ENCODE measurements at regions not wholly inside any gene's neighbourhood (a gene's known extent, or its start where the extent isn't known, plus 50 kb on each side); places are given as distances from the start of the nearest gene placed in this dataset.

DNA sequence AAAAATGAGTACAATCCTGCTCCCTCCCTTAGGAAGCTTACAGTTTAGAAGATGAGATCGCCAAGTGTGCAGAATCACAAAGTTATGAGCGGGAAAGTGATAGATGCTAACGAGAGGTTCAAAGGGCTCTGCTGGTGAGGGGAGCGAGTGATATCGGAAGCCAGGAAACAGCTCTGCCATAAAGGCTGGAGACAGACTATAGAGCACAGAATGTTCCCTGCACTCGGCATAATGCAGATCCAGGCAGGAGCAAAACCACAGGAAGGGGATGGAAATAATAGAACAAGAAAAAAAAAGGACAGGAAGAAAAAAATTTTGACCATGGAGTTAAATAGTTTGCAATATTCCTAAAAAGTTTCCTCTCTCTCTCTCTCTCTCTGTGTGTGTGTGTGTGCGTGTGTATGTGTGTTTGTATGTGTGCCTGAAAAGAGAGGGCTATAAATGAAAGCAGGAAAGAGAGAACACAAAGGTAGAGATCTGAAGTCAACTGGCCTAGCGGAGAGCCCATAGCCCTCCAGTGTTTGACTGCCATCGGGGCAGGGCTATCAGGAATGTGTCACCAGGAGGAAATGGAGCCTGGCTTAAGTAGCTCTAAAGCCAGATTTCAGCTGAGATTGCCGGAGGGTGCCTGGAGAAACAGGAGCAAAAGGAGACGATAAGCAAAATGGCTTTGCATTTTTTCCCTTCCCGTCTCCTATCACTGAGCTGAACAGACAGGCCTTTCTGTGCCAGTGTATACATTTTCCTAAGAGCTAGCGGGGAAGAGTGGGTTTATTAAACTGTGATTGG lies 175.8 kb upstream of the LYZL1 start:
- no peak for TF ChIP-seq Cebpa-rat (IDR thresholded peaks at IDR 0.05)
- Histone ChIP-seq H3K9ac (no peak overlapping the region), H3K9me3 (replicated peaks in 1 of 11) (peaks cover 24 to 30% (median 27%) of the 10 kb centered on the region in 11 experiments), H3K4me2 (no peak overlapping the region), H3K27ac (no peak overlapping the region), H4K20me1 (no peaks in the 10 kb centered on the region), H3K27me3 (no peaks in the 10 kb centered on the region), H3K36me3 (no peaks in the 10 kb centered on the region), H3K4me3 (no peak overlapping the region), H3K4me1 (no peaks in the 10 kb centered on the region)

DNA sequence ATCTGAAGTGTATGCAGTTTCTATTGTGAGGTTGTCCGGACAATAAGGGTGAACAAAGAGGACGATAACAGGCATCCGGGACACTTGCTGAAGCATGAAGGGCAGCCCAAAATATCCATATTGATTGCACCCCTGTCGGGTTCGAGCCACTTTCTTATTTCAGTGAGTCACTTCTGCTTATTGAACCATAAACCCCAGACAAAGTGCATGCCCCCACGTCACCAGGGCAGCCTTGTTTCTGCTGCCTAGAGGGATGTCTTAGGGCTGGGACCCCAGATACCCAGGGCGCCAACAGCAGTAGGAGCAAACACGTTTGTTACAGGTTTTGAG lies 175.3 kb upstream of the LYZL1 start:
- no peaks in the 10 kb centered on the region for H4K20me1 ChIP-seq
- H3K9me3 ChIP-seq (replicated peaks in 1 of 11): peaks cover 29 to 35% (median 33%) of the 10 kb centered on the region in 11 experiments
- no peaks in the 10 kb centered on the region for H3K27me3 ChIP-seq
- no peak overlapping the region for H3K4me3 ChIP-seq
- H3K4me1 ChIP-seq: no peaks in the 10 kb centered on the region
- no peak overlapping the region for H3K27ac ChIP-seq
- H3K36me3 ChIP-seq: no peaks in the 10 kb centered on the region
- H3K4me2 ChIP-seq: no peak overlapping the region
- TF ChIP-seq Cebpa-rat (IDR thresholded peaks at IDR 0.05): no peak
- H3K9ac ChIP-seq: no peak overlapping the region

DNA sequence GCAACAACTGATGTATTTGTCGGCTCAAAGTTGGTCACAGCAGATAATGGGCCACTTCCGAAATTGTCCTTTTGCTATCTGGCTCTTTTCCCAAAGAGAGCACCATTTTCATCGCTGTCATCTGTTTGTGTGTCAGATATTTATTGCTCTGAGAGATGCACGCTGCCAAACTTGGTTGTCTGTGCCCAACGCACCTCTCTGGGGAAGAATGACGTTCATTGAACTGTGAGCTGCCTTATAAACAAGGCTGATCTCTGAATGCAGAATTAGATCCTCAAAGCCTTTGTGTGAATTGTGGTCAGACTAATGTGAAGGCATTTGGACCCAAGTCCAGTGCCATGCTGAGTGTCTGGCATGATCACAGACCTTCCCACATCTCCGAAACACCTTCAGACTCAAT lies 174.7 kb upstream of the LYZL1 start:
- no peak overlapping the region for H3K4me2 ChIP-seq
- H3K36me3 ChIP-seq: no peaks in the 10 kb centered on the region
- H3K9me3 ChIP-seq (replicated peaks in 1 of 11): peaks cover 35 to 41% (median 38%) of the 10 kb centered on the region in 11 experiments
- no peak overlapping the region for H3K9ac ChIP-seq
- TF ChIP-seq Cebpa-rat (IDR thresholded peaks at IDR 0.05): no peak
- H4K20me1 ChIP-seq: no peaks in the 10 kb centered on the region
- no peaks in the 10 kb centered on the region for H3K27me3 ChIP-seq
- no peak overlapping the region for H3K27ac ChIP-seq
- no peak overlapping the region for H3K4me3 ChIP-seq
- no peaks in the 10 kb centered on the region for H3K4me1 ChIP-seq

DNA sequence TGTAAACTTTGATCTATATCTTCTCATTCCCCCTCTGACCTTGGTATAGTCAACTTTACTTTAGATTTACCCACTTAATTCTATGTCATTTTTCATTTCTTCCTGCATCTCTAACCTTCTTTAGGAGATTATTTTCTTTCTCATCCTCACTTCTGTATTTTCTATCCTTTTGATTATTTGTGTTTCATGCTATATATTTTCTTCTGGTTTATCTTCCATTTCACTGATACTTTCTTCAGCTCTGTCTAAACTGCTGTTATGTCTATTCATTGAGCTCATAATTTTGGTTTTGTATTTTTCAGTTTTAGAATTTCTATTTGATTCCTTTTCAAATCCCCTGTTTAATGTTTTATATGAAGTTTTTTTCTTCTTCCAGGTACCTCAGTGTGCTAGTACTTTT lies 171.1 kb upstream of the LYZL1 start:
- no peak overlapping the region for H3K27ac ChIP-seq

DNA sequence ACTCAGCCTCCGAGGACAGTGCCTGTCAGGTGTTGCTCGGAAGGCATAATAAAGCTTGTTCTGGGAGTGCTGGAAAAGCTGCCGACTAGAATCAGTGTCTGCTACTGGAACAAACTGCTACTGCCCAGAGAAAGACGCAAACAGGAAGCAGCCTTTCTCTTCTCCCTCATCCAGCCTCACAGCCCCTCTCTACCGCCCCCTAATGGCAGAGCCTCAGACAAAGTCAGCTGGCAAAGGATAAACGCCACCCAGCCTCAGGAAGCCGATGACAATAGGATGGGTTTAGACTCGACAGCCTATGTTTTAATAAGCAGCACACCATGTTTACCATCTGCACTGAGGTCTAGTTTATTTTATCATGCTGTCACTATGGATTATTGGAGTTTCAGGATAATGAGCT lies 169.5 kb upstream of the LYZL1 start:
- Histone ChIP-seq H3K9ac (no peak overlapping the region), H3K27ac (no peak overlapping the region), H4K20me1 (no peaks in the 10 kb centered on the region), H3K4me3 (no peak overlapping the region), H3K9me3 (replicated peaks in 1 of 11) (peaks cover 57 to 84% (median 65%) of the 10 kb centered on the region in 11 experiments), H3K36me3 (no peaks in the 10 kb centered on the region), H3K4me1 (no peaks in the 10 kb centered on the region), H3K4me2 (no peak overlapping the region), H3K27me3 (no peaks in the 10 kb centered on the region)
- no peak for TF ChIP-seq Cebpa-rat (IDR thresholded peaks at IDR 0.05)

More for the DNA sequence above, 171.1 kb upstream of the LYZL1 start:
- no peak for TF ChIP-seq Cebpa-rat (IDR thresholded peaks at IDR 0.05)
- Histone ChIP-seq H3K4me3 (no peak overlapping the region), H3K9ac (no peak overlapping the region), H3K9me3 (replicated peaks in 1 of 11) (peaks cover 44 to 68% (median 51%) of the 10 kb centered on the region in 11 experiments), H4K20me1 (no peaks in the 10 kb centered on the region), H3K27me3 (no peaks in the 10 kb centered on the region), H3K4me1 (no peaks in the 10 kb centered on the region), H3K4me2 (no peak overlapping the region), H3K36me3 (no peaks in the 10 kb centered on the region)

DNA sequence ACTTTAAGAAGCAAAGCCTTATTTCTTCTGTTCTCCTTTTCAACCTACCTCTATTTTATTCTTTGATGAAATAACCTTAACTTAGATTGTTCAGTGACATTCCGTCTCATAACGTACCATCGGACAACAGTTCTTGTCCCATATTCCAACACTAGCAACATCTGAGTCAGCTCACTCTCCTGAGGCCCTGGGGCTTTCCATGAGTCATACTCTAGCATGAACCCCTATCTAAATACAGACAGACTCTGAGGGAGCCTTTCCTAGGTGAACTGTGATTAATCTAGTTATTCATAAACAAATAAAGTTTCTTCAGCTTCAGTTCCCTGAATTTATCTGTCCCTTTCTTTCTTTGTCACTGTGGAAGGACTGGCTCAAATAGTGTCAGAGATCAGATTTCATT lies 168.7 kb upstream of the LYZL1 start:
- Histone ChIP-seq H3K27ac (no peak overlapping the region), H3K9me3 (replicated peaks in 1 of 11) (peaks cover 57 to 87% (median 65%) of the 10 kb centered on the region in 11 experiments), H3K36me3 (no peaks in the 10 kb centered on the region), H3K27me3 (no peaks in the 10 kb centered on the region), H3K4me3 (no peak overlapping the region), H3K4me1 (no peaks in the 10 kb centered on the region), H4K20me1 (no peaks in the 10 kb centered on the region), H3K4me2 (no peak overlapping the region), H3K9ac (no peak overlapping the region)
- TF ChIP-seq Cebpa-rat (IDR thresholded peaks at IDR 0.05): no peak

DNA sequence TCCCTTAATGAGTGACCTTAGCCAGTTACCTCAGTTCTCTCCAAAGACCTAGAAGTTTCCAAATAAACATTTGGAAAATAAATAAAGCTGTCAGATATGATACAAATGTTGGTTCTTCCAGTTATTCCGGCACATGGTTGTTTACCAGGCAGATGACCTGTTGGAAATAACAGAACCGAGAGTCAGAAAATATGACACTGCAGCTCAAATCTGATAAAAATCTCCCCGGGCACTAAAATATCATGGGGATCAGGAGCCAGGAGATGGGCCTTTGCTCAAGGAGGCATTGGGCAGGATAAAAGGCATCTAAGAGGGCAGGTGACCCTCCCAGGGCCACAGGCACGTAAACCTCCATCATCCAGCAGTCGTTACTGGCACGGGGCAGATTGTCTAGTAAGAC lies 164.0 kb upstream of the LYZL1 start:
- no peaks in the 10 kb centered on the region for H3K27me3 ChIP-seq
- no peak for TF ChIP-seq Cebpa-rat (IDR thresholded peaks at IDR 0.05)

DNA sequence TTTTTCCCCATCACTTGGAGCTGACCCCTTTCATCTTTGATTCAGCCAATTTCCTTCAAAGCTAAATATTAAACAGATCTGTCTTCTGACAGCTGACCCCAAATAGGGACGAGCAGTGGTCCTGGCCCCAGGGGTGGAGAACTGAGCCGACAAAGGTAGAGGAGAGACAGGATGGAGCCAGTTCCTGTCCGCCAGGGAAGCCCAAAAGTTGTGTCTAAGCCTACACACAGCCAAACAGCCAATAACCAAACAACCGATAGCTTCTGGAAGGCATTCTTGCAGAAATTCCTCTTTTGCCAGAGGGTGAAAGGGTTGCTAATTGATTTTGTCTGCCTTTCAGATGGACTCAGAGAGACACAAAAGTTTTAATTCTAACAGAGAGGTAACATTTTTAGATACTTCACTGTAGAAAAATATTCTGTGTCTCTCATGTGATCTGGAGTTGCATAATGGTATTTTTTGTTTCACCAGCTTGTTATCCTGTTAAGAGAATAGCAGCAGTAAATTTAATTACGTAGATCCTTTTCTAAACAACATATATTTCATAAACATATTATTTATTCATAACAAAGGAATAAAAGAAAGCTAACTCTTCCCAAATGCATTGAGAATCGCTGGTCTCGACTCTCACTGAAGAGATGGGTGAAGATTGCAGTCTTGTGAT lies 161.7 kb upstream of the LYZL1 start:
- Histone ChIP-seq H3K9ac (no peak overlapping the region), H3K9me3 (replicated peaks in 1 of 11) (peaks cover 10 to 27% (median 20%) of the 10 kb centered on the region in 11 experiments; a peak in 19 of 22 replicates), H3K4me3 (no peak overlapping the region), H3K4me1 (peaks cover 0 to 6% (median 1%) of the 10 kb centered on the region in 10 experiments; a peak in 9 of 20 replicates), H3K27ac (no peak overlapping the region), H4K20me1 (no peaks in the 10 kb centered on the region), H3K27me3 (no peaks in the 10 kb centered on the region), H3K4me2 (no peak overlapping the region), H3K36me3 (no peaks in the 10 kb centered on the region)
- no peak for TF ChIP-seq Cebpa-rat (IDR thresholded peaks at IDR 0.05)

More for the DNA sequence above, 164.0 kb upstream of the LYZL1 start:
- no peak overlapping the region for H3K27ac ChIP-seq
- H3K4me3 ChIP-seq: no peak overlapping the region
- no peak overlapping the region for H3K4me2 ChIP-seq
- no peaks in the 10 kb centered on the region for H3K4me1 ChIP-seq
- H4K20me1 ChIP-seq: no peaks in the 10 kb centered on the region
- no peak overlapping the region for H3K9ac ChIP-seq
- no peaks in the 10 kb centered on the region for H3K36me3 ChIP-seq
- peaks cover 17 to 42% (median 21%) of the 10 kb centered on the region in 11 experiments; a peak in 19 of 22 replicates for H3K9me3 ChIP-seq (replicated peaks in 1 of 11)

DNA sequence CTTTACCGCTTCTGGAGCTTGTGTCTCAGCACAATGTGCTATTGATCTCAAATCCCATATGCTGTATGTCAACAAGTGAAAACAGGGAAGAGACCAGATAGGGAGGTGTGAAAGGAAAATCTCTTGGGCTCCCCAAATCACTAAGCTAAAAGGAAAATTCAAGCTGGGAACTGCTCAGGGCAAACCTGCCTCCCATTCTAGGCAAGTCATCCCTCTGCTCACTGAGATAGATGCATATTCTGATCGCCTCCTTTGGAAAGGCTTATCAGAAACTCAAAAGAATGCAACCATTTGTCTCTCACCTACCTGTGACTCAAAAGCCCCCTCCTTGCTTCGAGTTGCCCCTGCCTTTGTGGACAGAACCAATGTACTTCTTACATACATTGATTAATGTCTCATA lies 161.1 kb upstream of the LYZL1 start:
- Histone ChIP-seq H3K27me3 (no peaks in the 10 kb centered on the region), H3K4me2 (no peak overlapping the region), H3K36me3 (no peaks in the 10 kb centered on the region), H3K4me1 (peaks cover 0 to 11% (median 7%) of the 10 kb centered on the region in 10 experiments; a peak in 14 of 20 replicates), H3K4me3 (no peak overlapping the region), H4K20me1 (no peaks in the 10 kb centered on the region), H3K9ac (no peak overlapping the region), H3K27ac (no peak overlapping the region), H3K9me3 (replicated peaks in 1 of 11) (peaks cover 10 to 23% (median 16%) of the 10 kb centered on the region in 11 experiments; a peak in 19 of 22 replicates)
- TF ChIP-seq Cebpa-rat (IDR thresholded peaks at IDR 0.05): no peak
